Stimulated activated CD4-positive, alpha-beta T cell treated with anti-CD3 and anti-CD28 coated beads, Interleukin-1b, Interleukin-23, amount 100 ng/mL, for 1 hour (primary cell): ENCODE measurements at regions not wholly inside any gene's neighbourhood (a gene's known extent, or its start where the extent isn't known, plus 50 kb on each side); places are given as distances from the start of the nearest gene placed in this dataset.

Experiments
- DNase-seq, 2 donors: peaks; one replicate each; pipeline ENCODE4 v3.0.0-alpha.2; 2020; ENCODE audit warnings: low read depth in 2 of 2

DNA sequence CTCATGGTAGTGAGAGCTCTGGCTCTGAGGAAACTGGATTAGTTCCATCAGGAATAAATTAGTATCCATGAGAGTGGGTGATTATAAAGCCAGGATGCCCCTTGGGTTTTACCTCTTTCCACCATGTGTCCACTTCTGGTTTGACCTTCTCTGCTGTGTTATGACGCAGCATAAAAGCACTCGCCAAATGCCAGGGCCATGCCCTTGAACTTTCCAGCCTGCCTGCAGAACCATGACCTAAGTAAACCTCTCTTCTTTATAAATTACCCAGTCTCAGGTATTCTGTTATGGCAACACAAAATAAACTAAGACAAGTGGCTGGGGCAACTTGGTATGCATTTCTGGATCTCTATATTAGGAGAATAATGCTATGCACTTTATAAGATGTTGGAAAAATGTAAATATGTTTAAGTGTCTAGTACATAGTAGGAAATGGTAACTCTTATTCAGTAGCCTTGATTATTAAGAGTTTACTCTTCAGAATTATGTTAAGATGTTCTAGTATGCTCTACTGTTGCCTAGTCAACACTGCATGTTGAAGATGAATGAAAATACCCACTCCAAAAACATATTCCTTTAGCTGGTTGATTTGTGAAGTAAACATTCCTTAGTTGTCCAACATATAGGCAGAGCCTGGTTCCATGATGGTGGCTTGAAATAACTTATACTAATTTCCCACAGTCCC is 455.6 kb upstream of the TMPO start:
- no peak for DNase-seq

- DNase-seq: no peak
Observed at GRCh38 chr12:98060411-98060810, 455.0 kb upstream of the TMPO start.

GRCh38 chr12:98062464-98063245 is 452.7 kb upstream of the TMPO start:
- DNase-seq: no peak

DNA sequence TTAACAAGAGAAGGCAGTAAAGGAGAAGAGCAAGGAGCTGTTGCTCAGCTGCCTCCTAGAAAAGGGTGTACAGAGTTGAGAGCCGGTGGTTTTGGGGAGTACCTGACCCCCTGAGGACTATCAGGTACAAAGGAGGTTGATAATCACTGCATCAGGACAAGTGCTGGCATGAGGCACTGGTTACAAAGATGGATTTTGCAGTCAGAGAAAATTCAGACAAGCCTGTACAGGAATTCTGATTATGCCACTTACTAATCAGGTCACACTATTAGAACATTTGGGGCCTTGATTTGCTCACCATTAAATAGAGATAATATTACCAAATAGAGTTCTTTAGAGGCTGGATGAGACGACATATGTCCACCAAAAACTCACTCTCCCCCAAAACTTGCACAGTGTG is 450.9 kb upstream of the TMPO start:
- no peak for DNase-seq

- no peak for DNase-seq
Observed at GRCh38 chr12:98067795-98068194, 447.6 kb upstream of the TMPO start.

GRCh38 chr12:98073610-98074009 is 441.8 kb upstream of the TMPO start:
- no peak for DNase-seq

DNA sequence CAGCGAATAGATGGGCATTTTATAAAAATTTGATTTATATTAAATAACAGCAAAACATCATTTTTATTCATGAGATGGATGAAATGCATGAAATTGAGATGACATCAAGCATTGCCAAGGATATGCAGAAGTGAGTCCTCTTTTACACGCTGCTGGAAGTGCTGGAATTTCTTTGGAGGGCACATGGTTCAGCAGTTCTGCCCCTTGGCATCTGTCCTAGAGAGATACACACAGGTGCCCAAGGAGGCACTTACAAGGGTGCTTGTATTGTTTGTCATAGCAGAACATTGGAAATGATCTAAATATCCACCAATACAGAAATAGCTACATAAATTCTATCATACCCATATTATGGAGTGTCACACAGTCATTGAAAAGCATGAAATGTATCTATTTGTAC is 441.1 kb upstream of the TMPO start:
- DNase-seq: no peak

DNA sequence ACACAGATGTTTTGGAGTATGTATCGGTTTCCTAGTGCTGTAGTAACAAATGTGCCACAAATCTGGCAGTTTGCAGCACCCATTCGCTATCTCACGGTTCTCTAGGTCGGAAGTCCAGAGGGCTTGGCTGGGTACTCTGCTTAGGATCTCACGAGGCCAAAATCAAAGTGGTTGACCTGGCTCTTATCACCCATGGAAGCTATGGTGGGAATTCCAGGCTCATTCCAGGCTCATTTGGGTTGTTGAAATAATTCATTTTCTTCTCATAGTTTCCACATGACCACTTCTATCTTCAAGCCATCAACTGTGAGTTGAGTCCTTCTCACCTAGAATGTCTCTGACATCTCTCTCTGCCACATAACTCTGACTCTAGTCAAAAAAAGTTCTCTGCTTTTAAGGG is 431.0 kb upstream of the TMPO start:
- DNase-seq: no peak

- DNase-seq: no peak
Observed at GRCh38 chr12:98085046-98085755, 430.2 kb upstream of the TMPO start.

- DNase-seq: no peak
Observed at GRCh38 chr12:98090731-98091130, 424.7 kb upstream of the TMPO start.

GRCh38 chr12:98096436-98096835 is 419.0 kb upstream of the TMPO start:
- no peak for DNase-seq

DNA sequence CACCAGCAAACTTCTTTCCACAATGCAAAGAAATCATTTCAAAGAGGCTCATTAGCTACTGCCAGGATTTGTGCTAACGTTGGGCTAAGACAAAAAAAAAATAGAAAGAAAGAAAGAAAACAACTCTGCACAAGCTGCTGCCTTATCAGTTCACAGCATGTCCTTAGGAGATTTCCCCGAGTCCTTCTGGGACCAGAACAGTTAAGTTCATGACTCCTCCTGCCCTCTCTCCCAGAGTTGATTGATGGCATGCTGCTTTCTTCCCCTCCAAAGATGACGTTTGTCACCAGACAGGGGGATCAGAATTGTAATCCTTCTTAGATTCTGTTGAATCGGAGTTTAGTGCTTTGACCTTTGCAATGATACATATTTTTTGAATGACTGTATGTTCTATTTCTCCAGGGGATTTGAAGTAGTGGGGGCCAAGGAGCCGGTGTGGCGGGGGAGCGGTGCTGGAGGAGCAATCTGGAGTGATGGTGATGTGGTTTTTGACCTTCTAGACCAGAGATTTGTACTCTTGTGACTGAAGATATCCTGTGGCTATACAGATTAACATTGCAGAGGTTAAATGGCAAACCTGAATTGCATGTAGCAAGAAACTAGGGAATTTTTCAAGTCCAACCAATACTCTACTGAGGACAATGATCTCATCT is 409.2 kb upstream of the TMPO start:
- no peak for DNase-seq

- DNase-seq: no peak
Observed at GRCh38 chr12:98109266-98109665, 406.1 kb upstream of the TMPO start.

- DNase-seq: no peak
Observed at GRCh38 chr12:98110536-98110935, 404.9 kb upstream of the TMPO start.

- DNase-seq: no peak
Observed at GRCh38 chr12:98113548-98113947, 401.8 kb upstream of the TMPO start.

- no peak for DNase-seq
Observed at GRCh38 chr12:98121963-98122362, 393.4 kb upstream of the TMPO start.

- DNase-seq: no peak
Observed at GRCh38 chr12:98123021-98123461, 392.3 kb upstream of the TMPO start.

- no peak for DNase-seq
Observed at GRCh38 chr12:98126637-98127335, 388.6 kb upstream of the TMPO start.

DNA sequence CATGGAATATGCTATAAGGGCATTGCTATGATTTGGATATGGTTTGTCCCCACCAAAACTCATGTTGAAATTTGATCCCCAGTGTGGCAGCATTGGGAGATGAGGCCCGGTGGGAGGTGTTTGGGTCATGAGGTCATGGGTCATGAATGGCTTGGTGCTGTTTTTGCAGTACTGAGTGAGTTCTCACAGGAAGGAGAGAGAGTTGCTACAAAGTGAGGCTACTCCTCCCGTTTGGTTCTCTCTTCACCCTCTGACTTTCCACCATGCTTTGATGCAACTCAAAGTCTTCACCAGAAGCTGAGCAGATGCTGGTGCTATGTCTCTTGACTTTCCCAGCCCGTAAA is 388.1 kb upstream of the TMPO start:
- no peak for DNase-seq

GRCh38 chr12:98127854-98128253 is 387.5 kb upstream of the TMPO start:
- DNase-seq: no peak

- no peak for DNase-seq
Observed at GRCh38 chr12:98136544-98136943, 378.8 kb upstream of the TMPO start.

- no peak for DNase-seq
Observed at GRCh38 chr12:98137278-98137677, 378.1 kb upstream of the TMPO start.
